T-helper 2 cell treated with Interferon-gamma antibody and Interleukin-4, amounts not matched to agents 5 μg/mL and 100 μg/mL, for 36 hours (primary cell): ENCODE measurements at regions not wholly inside any gene's neighbourhood (a gene's known extent, or its start where the extent isn't known, plus 50 kb on each side); places are given as distances from the start of the nearest gene placed in this dataset.

Experiments used
- DNase-seq: peaks from one replicate; pipeline ENCODE4 v3.0.0; 2021; ENCODE audit warnings: low spot score
- H3K27ac Mint-ChIP-seq: one replicate; pipeline ENCODE4 v1.8.0; 2021; ENCODE audit warnings: mild to moderate bottlenecking, mixed read lengths
- H3K27me3 Mint-ChIP-seq: one replicate; pipeline ENCODE4 v1.8.0; 2021; ENCODE audit warnings: low read depth, mixed read lengths
- H3K36me3 Mint-ChIP-seq: one replicate; pipeline ENCODE4 v1.8.0; 2021; ENCODE audit warnings: low read depth, mixed read lengths
- H3K4me1 Mint-ChIP-seq: one replicate; pipeline ENCODE4 v1.8.0; 2021; ENCODE audit warnings: low read depth, mixed read lengths
- H3K4me3 Mint-ChIP-seq: one replicate; pipeline ENCODE4 v1.8.0; 2022; ENCODE audit warnings: mild to moderate bottlenecking, moderate library complexity, mixed read lengths
- H3K9me3 Mint-ChIP-seq: one replicate; pipeline ENCODE4 v1.8.0; 2021; ENCODE audit warnings: mixed read lengths

DNA sequence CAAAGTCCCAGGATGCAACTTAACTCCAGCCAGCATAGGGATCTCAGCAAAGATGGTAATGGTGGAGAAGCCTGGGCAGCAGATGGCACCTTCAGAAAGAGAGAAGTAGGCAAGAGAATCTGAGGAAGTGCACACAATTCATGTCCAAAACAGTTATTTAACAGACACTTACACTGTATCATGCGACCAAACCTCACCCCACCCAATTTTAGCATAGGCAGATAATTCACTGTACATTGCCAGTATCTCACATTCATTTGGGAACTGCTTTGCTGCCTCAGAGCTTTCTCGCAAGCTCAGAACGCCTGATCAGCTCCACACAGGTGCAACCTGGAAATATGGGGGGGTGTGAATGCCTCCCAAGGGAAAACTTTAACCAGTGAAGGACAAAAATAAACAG lies 143.0 kb upstream of the MAOA start:
- H3K27me3 Mint-ChIP-seq, result no peaks in the 10 kb centered on the region
- no peaks in the 10 kb centered on the region for H3K36me3 Mint-ChIP-seq
- no peaks in the 10 kb centered on the region for H3K9me3 Mint-ChIP-seq
- H3K4me1 Mint-ChIP-seq, result no peaks in the 10 kb centered on the region
- DNase-seq, result no peak
- no peak overlapping the region for H3K27ac Mint-ChIP-seq
- H3K4me3 Mint-ChIP-seq, result no peak overlapping the region

DNA sequence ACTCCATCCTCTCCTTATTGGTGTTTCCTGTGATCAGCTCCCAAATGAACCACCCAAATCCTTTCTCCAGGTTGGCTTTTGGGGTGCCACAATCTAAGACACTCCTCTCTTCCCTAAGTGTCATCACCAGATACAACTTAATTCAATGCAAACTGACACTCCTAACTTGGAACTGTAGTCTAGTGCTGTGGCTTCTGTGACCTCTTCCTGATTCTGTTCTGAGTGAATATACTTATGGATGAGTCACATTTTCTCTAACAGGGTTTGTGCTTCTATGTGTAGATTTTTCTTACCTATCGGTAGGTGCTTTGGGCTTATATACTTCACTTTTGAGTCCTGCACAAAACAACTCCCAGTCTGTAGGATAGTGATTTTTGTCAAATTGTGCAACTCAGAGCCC lies 141.3 kb upstream of the MAOA start:
- H3K9me3 Mint-ChIP-seq, result no peaks in the 10 kb centered on the region
- no peaks in the 10 kb centered on the region for H3K4me1 Mint-ChIP-seq
- no peaks in the 10 kb centered on the region for H3K27me3 Mint-ChIP-seq
- no peak overlapping the region for H3K27ac Mint-ChIP-seq
- no peak overlapping the region for H3K4me3 Mint-ChIP-seq
- H3K36me3 Mint-ChIP-seq, result no peaks in the 10 kb centered on the region
- no peak for DNase-seq

DNA sequence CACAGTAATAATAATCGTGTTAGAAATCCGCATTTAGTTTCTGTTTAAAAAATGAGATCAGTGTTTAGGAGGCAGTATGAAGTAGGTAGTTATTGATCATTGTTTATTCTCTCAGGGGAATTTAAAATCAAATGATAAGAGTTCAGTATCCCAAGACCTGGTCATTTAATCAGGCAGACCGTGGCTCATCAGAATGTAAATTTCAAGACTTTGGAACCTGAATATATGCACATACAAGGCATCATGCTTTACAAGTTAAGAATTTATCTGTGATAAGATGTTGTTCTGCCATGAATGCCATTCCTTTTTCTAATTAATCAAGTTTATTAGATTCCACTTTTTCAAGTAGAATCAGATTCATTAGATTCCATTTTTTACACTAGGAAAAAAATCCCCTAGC lies 133.5 kb upstream of the MAOA start:
- no peak for DNase-seq
- Mint-ChIP-seq H3K27me3 (no peaks in the 10 kb centered on the region), H3K4me1 (no peaks in the 10 kb centered on the region), H3K9me3 (no peaks in the 10 kb centered on the region), H3K27ac (no peak overlapping the region), H3K36me3 (no peaks in the 10 kb centered on the region), H3K4me3 (no peak overlapping the region)

DNA sequence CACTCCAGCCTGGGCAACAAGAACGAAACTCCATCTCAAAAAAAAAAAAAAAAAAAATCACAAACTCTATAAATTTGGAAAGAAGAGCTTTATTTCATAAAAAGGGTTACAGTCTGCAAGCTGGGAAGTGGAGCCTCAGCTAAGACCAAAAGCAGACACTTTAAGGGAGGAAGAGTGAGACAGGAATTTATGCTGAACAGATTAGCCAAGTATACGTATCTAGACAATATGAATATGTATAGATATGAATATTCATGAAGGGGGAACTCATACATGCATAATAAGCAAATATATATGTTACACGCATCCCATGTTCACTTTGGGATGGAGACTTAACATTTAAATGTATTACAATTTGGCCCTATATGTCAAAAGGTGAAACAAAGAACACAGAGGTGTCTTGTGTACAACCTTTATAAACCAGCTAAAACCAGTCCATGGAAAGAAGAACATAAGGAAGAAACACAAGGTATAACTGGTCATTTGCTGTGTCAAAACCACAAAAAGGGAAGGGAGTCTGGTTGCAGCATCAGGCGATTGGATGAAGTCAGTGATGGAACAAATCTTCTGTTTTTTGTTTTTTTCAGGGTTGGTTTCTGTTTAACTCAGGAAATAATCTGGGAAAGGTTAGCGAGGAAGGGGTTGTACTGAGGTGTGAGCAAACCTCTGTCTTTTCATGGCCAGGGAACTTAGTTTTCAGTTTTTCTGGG lies 130.0 kb upstream of the MAOA start:
- no peak for DNase-seq
- peaks cover 1% of the 10 kb centered on the region for H3K4me1 Mint-ChIP-seq
- H3K36me3 Mint-ChIP-seq, result no peaks in the 10 kb centered on the region
- no peaks in the 10 kb centered on the region for H3K27me3 Mint-ChIP-seq
- no peak overlapping the region for H3K27ac Mint-ChIP-seq
- H3K9me3 Mint-ChIP-seq, result no peaks in the 10 kb centered on the region
- no peak overlapping the region for H3K4me3 Mint-ChIP-seq

DNA sequence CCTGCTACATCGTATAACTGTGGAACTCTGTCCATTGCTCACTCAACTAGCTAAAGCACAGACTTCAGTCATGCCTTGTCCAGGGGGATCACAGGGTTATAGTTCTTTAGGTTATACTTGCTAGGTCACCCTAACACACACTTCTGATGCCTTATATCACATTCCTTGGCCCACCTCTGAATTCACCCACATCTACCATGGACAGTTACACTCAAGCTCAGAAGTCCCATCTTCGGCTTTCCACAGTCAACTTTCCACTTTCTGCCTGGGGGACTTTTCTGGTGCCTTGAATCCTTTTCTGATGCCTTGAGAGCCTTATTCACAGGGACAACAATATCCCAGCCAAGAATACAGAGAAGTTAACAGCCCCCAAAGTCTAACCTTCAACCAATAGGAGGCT lies 129.2 kb upstream of the MAOA start:
- DNase-seq, result no peak
- Mint-ChIP-seq H3K4me1 (peaks cover 3% of the 10 kb centered on the region), H3K4me3 (no peak overlapping the region), H3K27me3 (no peaks in the 10 kb centered on the region), H3K27ac (no peak overlapping the region), H3K9me3 (no peaks in the 10 kb centered on the region), H3K36me3 (no peaks in the 10 kb centered on the region)

DNA sequence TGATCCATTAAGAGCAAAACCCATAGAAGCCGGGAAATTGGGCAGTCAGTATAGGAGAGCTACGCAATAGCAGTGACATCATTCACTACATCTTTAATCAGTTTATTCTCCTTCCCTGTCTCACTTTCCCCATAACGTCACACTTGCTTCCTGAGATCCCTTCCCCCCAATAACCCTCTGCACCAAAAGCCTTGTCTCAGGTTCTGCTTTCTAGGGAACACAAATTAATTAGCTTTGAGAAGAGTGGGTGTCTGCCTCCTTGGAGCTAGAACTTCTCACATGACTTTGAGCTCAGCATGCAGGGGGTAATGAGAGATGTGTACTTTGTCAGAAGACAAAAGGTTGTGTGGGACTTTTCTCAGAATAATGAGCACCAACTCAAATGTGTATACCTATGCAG lies 128.3 kb upstream of the MAOA start:
- DNase-seq, result no peak
- no peaks in the 10 kb centered on the region for H3K27me3 Mint-ChIP-seq
- no peak overlapping the region for H3K27ac Mint-ChIP-seq
- no peak overlapping the region for H3K4me3 Mint-ChIP-seq
- H3K9me3 Mint-ChIP-seq, result no peaks in the 10 kb centered on the region
- H3K36me3 Mint-ChIP-seq, result no peaks in the 10 kb centered on the region
- peaks cover 3% of the 10 kb centered on the region for H3K4me1 Mint-ChIP-seq

DNA sequence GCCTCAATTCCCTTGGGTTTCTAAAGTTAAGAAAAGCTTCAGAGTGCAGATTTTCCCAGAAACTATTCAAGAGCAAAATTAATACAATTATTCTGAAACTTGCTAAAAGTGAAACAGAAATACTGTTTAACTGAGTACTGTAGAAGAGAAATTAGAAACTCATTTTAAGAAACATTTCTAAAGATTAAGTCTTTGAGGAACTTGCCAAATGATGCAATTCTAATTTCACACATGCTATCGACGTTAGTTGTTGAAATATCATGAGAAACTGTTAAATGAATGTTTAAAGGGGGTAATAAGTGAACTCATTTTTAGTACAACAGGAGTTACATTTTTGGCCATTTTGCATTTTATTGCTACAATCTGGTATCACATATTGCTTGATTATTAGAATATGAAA lies 125.3 kb upstream of the MAOA start:
- no peaks in the 10 kb centered on the region for H3K36me3 Mint-ChIP-seq
- H3K4me1 Mint-ChIP-seq, result peaks cover 3% of the 10 kb centered on the region
- no peaks in the 10 kb centered on the region for H3K27me3 Mint-ChIP-seq
- no peak overlapping the region for H3K4me3 Mint-ChIP-seq
- no peak for DNase-seq
- H3K27ac Mint-ChIP-seq, result no peak overlapping the region
- peaks cover 16% of the 10 kb centered on the region for H3K9me3 Mint-ChIP-seq

DNA sequence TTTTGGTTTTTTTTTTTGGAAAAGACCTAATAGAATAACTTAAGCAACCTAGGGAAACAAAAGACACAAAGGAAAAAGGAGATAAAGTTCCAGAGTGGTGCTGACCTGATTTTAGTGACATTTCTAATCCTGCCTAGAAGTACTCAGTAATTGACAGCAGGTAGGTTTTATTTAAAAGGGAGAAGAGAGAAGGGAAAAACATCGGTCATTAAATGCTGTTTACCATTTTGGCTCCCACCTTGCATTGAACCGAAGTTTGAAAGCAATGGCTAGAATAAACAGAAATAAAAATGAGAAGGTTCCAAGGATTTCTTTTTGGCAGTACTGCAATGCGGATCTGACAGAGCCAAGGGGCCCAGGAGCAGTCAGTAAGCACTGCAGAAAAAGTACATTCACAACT lies 115.8 kb upstream of the MAOA start:
- no peaks in the 10 kb centered on the region for H3K9me3 Mint-ChIP-seq
- no peaks in the 10 kb centered on the region for H3K27me3 Mint-ChIP-seq
- no peak overlapping the region for H3K27ac Mint-ChIP-seq
- no peak overlapping the region for H3K4me3 Mint-ChIP-seq
- no peaks in the 10 kb centered on the region for H3K36me3 Mint-ChIP-seq
- no peaks in the 10 kb centered on the region for H3K4me1 Mint-ChIP-seq
- no peak for DNase-seq

DNA sequence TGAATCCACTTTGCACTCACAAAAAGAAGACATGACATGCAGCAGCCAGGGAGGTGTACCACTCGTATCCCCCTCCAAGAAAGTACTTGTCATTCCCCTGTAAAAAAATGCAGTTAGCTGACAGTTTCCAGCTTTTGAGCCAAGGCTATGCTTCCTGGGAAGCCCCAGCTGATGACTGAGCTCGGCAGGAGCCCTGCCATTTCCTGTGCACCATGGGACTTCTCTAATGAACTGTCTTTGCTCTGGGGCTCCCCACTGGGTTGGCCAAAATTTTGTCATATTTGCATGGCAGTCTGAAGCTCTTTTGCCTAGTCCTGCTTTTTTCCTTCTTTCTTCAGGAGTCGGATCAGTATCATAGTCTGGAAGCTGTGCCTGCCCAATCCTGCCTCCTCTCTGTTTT lies 104.5 kb upstream of the MAOA start:
- H3K4me1 Mint-ChIP-seq, result no peaks in the 10 kb centered on the region
- H3K27me3 Mint-ChIP-seq, result no peaks in the 10 kb centered on the region
- no peaks in the 10 kb centered on the region for H3K36me3 Mint-ChIP-seq
- H3K4me3 Mint-ChIP-seq, result no peak overlapping the region
- H3K27ac Mint-ChIP-seq, result no peak overlapping the region
- no peak for DNase-seq
- H3K9me3 Mint-ChIP-seq, result no peaks in the 10 kb centered on the region

DNA sequence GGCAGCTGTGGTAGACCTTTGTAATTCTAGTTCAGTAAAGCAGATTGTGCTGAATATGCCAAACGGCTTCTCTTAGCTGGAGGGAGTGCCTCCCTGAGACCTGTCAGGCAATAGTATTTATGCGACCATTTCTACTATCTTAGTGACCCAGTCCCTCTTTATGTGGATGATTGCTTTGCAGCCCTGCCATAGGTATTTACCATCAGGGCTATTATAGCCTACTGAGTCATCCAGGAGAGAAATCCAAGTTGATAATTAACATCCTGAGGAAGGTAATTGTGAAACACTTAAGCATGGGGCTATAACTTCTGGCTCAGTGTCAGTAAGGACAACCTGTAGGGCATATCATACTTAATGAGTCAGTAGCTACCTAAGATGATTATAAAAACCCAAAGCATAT lies 103.9 kb upstream of the MAOA start:
- H3K27ac Mint-ChIP-seq, result no peak overlapping the region
- no peak overlapping the region for H3K4me3 Mint-ChIP-seq
- DNase-seq, result no peak
- no peaks in the 10 kb centered on the region for H3K9me3 Mint-ChIP-seq
- H3K27me3 Mint-ChIP-seq, result no peaks in the 10 kb centered on the region
- no peaks in the 10 kb centered on the region for H3K4me1 Mint-ChIP-seq
- no peaks in the 10 kb centered on the region for H3K36me3 Mint-ChIP-seq

DNA sequence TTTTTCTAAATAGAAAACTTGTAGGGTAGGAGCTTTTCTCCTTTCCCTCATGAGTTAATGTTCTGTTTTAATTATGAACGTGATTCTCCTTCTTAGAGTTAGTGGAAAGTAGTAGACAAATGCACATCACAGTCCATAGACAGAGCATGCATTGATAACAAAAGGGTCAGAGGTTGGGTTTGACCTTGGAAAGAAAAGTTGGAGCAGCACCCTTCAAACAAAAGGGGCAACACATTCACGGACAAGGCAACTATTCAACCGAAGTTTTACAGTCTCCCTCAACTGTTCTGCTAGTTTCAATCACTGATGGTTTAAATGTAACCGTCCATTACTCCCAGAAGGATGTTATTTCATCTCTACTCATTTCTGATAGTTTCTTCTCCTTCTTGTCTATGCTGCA lies 103.4 kb upstream of the MAOA start:
- H3K27me3 Mint-ChIP-seq, result no peaks in the 10 kb centered on the region
- no peaks in the 10 kb centered on the region for H3K4me1 Mint-ChIP-seq
- H3K9me3 Mint-ChIP-seq, result no peaks in the 10 kb centered on the region
- no peak overlapping the region for H3K4me3 Mint-ChIP-seq
- H3K36me3 Mint-ChIP-seq, result no peaks in the 10 kb centered on the region
- DNase-seq, result no peak
- H3K27ac Mint-ChIP-seq, result no peak overlapping the region

DNA sequence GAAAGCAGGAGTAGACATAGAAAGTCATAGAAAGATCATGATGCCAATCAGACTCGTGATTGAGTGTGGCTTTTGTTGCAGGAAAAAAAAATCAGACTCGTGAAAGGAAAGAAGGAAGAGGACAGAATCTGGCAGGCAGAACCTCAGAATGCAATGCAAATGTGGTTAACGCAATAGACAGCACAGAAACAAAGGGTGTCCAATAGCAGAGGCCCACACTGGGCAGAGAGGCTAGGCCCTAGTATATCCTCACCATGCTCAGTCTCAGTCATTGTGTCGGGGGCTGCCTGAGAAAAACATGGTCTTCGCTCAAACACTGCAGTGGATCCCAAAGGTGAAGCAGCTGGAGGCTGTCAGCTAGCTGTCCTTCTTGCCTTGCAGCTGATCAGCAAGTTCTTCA lies 102.8 kb upstream of the MAOA start:
- H3K36me3 Mint-ChIP-seq, result no peaks in the 10 kb centered on the region

DNA sequence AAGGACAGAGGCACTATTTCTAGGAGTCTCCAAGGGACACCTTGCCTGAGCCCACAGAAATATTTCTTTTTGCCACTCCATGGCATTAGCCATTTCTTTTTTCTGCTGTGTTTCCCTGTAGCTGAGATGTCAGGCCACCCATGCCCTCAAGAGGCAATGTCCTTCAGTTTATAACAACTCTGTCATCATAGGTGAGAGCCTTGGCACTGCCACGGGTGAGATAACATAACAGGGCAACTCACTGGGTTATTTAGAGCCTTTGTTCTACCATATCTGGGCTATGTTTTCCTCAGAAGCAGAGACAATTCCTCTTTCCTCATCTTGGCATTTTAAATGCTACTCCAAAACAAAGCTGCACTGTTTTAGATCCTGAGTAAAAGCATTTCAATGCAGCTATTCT lies 99.9 kb upstream of the MAOA start:
- Mint-ChIP-seq H3K4me1 (peaks cover 2% of the 10 kb centered on the region), H3K27me3 (no peaks in the 10 kb centered on the region), H3K4me3 (no peak overlapping the region), H3K9me3 (no peaks in the 10 kb centered on the region), H3K27ac (no peak overlapping the region), H3K36me3 (no peaks in the 10 kb centered on the region)
- no peak for DNase-seq

More for the DNA sequence above, 102.8 kb upstream of the MAOA start:
- Mint-ChIP-seq H3K9me3 (no peaks in the 10 kb centered on the region), H3K4me1 (no peaks in the 10 kb centered on the region), H3K27me3 (no peaks in the 10 kb centered on the region), H3K4me3 (no peak overlapping the region), H3K27ac (no peak overlapping the region)
- DNase-seq, result no peak

DNA sequence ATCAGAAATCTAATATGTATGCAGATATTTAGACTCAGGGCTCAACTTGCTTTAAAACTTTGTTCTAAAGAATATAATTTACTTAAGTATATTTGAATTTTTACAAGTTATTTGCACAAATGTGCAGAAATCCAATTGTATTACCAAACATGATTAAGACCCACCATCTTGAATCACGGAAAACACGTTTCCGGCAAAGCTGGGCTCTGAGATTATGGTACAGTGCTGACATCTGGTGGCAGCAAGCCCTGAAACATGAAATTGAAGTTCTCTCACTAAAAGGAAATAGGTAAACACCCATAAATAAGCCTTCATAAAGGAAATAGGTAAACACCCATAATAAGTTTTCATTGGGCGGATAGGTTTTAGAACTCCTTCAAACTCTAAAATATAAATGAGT lies 98.3 kb upstream of the MAOA start:
- no peaks in the 10 kb centered on the region for H3K27me3 Mint-ChIP-seq
- no peak overlapping the region for H3K27ac Mint-ChIP-seq
- DNase-seq, result peak; percentile 26
- H3K4me1 Mint-ChIP-seq, result peaks cover 2% of the 10 kb centered on the region
- no peak overlapping the region for H3K4me3 Mint-ChIP-seq
- H3K9me3 Mint-ChIP-seq, result no peaks in the 10 kb centered on the region
- H3K36me3 Mint-ChIP-seq, result no peaks in the 10 kb centered on the region

DNA sequence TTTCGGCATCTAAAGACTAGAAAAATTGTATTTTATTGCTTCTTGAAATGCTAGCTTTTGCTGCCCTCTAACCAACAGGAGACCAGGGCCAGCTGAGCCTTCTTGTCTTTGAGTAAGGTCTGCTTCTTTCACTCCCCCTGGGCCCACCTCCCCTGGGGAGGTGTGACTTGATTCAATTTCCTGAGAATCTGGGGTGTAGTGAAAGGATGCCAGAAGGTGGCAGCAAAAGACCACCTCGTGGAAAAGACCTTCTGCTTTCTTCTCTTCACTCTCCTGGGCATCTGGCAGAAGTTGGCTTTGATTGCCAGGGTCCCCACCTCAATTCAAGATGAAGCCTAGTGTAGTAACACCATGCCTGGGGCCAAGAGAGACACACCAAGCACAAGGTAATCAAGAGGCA lies 96.5 kb upstream of the MAOA start:
- no peaks in the 10 kb centered on the region for H3K9me3 Mint-ChIP-seq
- DNase-seq, result peak; percentile 18
- peaks cover 2% of the 10 kb centered on the region for H3K4me1 Mint-ChIP-seq
- H3K27me3 Mint-ChIP-seq, result no peaks in the 10 kb centered on the region
- H3K27ac Mint-ChIP-seq, result no peak overlapping the region
- no peaks in the 10 kb centered on the region for H3K36me3 Mint-ChIP-seq
- no peak overlapping the region for H3K4me3 Mint-ChIP-seq
